Activated naive CD4-positive, alpha-beta T cell treated with anti-CD3 and anti-CD28 coated beads, Interleukin-2, amount 50 U/mL, for 24 hours (primary cell): ENCODE measurements at regions not wholly inside any gene's neighbourhood (a gene's known extent, or its start where the extent isn't known, plus 50 kb on each side); places are given as distances from the start of the nearest gene placed in this dataset.

Experiments
- H3K27ac Mint-ChIP-seq: one replicate; pipeline ENCODE4 v1.8.0; 2021; ENCODE audit warnings: mild to moderate bottlenecking, mixed read lengths
- H3K27me3 Mint-ChIP-seq: one replicate; pipeline ENCODE4 v1.8.0; 2021; ENCODE audit warnings: mixed read lengths
- H3K36me3 Mint-ChIP-seq: one replicate; pipeline ENCODE4 v1.8.0; 2021; ENCODE audit warnings: mixed read lengths
- H3K4me1 Mint-ChIP-seq: one replicate; pipeline ENCODE4 v1.8.0; 2021; ENCODE audit warnings: mixed read lengths
- H3K4me3 Mint-ChIP-seq: one replicate; pipeline ENCODE4 v1.8.0; 2021; ENCODE audit warnings: mild to moderate bottlenecking, mixed read lengths
- H3K9me3 Mint-ChIP-seq: one replicate; pipeline ENCODE4 v1.8.0; 2021; ENCODE audit warnings: mixed read lengths

- H3K27me3 Mint-ChIP-seq = peaks cover 51% of the 10 kb centered on the region
- H3K9me3 Mint-ChIP-seq = peaks cover 15% of the 10 kb centered on the region
- peak overlapping the region; percentile 17 for H3K27ac Mint-ChIP-seq
- H3K4me1 Mint-ChIP-seq = peaks cover 28% of the 10 kb centered on the region
- no peak overlapping the region for H3K4me3 Mint-ChIP-seq
- peaks cover 5% of the 10 kb centered on the region for H3K36me3 Mint-ChIP-seq
These were observed 59.7 kb downstream of the GPX5 start for GRCh38 chr6:28585335-28585734.

GRCh38 chr6:28586324-28586723, 60.6 kb downstream of the GPX5 start:
- Mint-ChIP-seq H3K27me3 (peaks cover 59% of the 10 kb centered on the region), H3K4me3 (peak overlapping the region; percentile 89), H3K9me3 (peaks cover 16% of the 10 kb centered on the region), H3K36me3 (peaks cover 5% of the 10 kb centered on the region), H3K27ac (no peak overlapping the region), H3K4me1 (peaks cover 28% of the 10 kb centered on the region)

- Mint-ChIP-seq H3K4me3 (peak overlapping the region; percentile 89), H3K9me3 (peaks cover 23% of the 10 kb centered on the region), H3K27me3 (peaks cover 66% of the 10 kb centered on the region), H3K4me1 (peaks cover 28% of the 10 kb centered on the region), H3K27ac (peak overlapping the region; percentile 44), H3K36me3 (peaks cover 5% of the 10 kb centered on the region)
These were observed 61.5 kb downstream of the GPX5 start for GRCh38 chr6:28586962-28587745.

- H3K4me3 Mint-ChIP-seq = peak overlapping the region; percentile 89
- peaks cover 69% of the 10 kb centered on the region for H3K27me3 Mint-ChIP-seq
- H3K9me3 Mint-ChIP-seq = peaks cover 24% of the 10 kb centered on the region
- H3K4me1 Mint-ChIP-seq = peaks cover 28% of the 10 kb centered on the region
- H3K36me3 Mint-ChIP-seq = peaks cover 5% of the 10 kb centered on the region
- H3K27ac Mint-ChIP-seq = no peak overlapping the region
These were observed 62.0 kb downstream of the GPX5 start for GRCh38 chr6:28587746-28588075.

GRCh38 chr6:28588666-28589065, 63.0 kb downstream of the GPX5 start:
- Mint-ChIP-seq H3K4me1 (peaks cover 28% of the 10 kb centered on the region), H3K36me3 (peaks cover 5% of the 10 kb centered on the region), H3K27me3 (peaks cover 72% of the 10 kb centered on the region), H3K9me3 (peaks cover 24% of the 10 kb centered on the region), H3K4me3 (peak overlapping the region; percentile 27), H3K27ac (no peak overlapping the region)

GRCh38 chr6:28589234-28589956, 63.7 kb downstream of the GPX5 start:
- peaks cover 5% of the 10 kb centered on the region for H3K36me3 Mint-ChIP-seq
- H3K4me1 Mint-ChIP-seq = peaks cover 28% of the 10 kb centered on the region
- peaks cover 24% of the 10 kb centered on the region for H3K9me3 Mint-ChIP-seq
- peak overlapping the region; percentile 0 for H3K27ac Mint-ChIP-seq
- peaks cover 69% of the 10 kb centered on the region for H3K27me3 Mint-ChIP-seq
- peak overlapping the region; percentile 30 for H3K4me3 Mint-ChIP-seq

GRCh38 chr6:28589957-28590349, 64.3 kb downstream of the GPX5 start:
- Mint-ChIP-seq H3K36me3 (peaks cover 5% of the 10 kb centered on the region), H3K4me3 (peak overlapping the region; percentile 30), H3K27ac (no peak overlapping the region), H3K4me1 (peaks cover 28% of the 10 kb centered on the region), H3K9me3 (peaks cover 24% of the 10 kb centered on the region), H3K27me3 (peaks cover 68% of the 10 kb centered on the region)

- Mint-ChIP-seq H3K4me1 (peaks cover 7% of the 10 kb centered on the region), H3K36me3 (no peaks in the 10 kb centered on the region), H3K4me3 (no peak overlapping the region), H3K27me3 (peaks cover 36% of the 10 kb centered on the region), H3K9me3 (no peaks in the 10 kb centered on the region), H3K27ac (no peak overlapping the region)
These were observed 71.6 kb downstream of the GPX5 start for GRCh38 chr6:28597217-28597835.

GRCh38 chr6:28597924-28598722, 72.4 kb downstream of the GPX5 start:
- H3K27me3 Mint-ChIP-seq = peaks cover 32% of the 10 kb centered on the region
- no peak overlapping the region for H3K4me3 Mint-ChIP-seq
- H3K4me1 Mint-ChIP-seq = peaks cover 7% of the 10 kb centered on the region
- H3K36me3 Mint-ChIP-seq = no peaks in the 10 kb centered on the region
- no peaks in the 10 kb centered on the region for H3K9me3 Mint-ChIP-seq
- H3K27ac Mint-ChIP-seq = peak overlapping the region; percentile 41

GRCh38 chr6:28598757-28599686, 73.3 kb downstream of the GPX5 start:
- Mint-ChIP-seq H3K9me3 (no peaks in the 10 kb centered on the region), H3K4me3 (no peak overlapping the region), H3K4me1 (peaks cover 7% of the 10 kb centered on the region), H3K27me3 (peaks cover 34% of the 10 kb centered on the region), H3K36me3 (no peaks in the 10 kb centered on the region), H3K27ac (no peak overlapping the region)

GRCh38 chr6:28600245-28600644, 74.6 kb downstream of the GPX5 start:
- Mint-ChIP-seq H3K9me3 (no peaks in the 10 kb centered on the region), H3K4me3 (no peak overlapping the region), H3K4me1 (peaks cover 7% of the 10 kb centered on the region), H3K27ac (no peak overlapping the region), H3K27me3 (peaks cover 37% of the 10 kb centered on the region), H3K36me3 (no peaks in the 10 kb centered on the region)

- Mint-ChIP-seq H3K4me1 (peaks cover 12% of the 10 kb centered on the region), H3K36me3 (no peaks in the 10 kb centered on the region), H3K4me3 (no peak overlapping the region), H3K27me3 (peaks cover 38% of the 10 kb centered on the region), H3K27ac (no peak overlapping the region), H3K9me3 (no peaks in the 10 kb centered on the region)
These were observed 78.2 kb downstream of the GPX5 start for GRCh38 chr6:28603891-28604290.

GRCh38 chr6:28606424-28607391, 81.0 kb downstream of the GPX5 start:
- H3K4me3 Mint-ChIP-seq = peak overlapping the region; percentile 63
- H3K27ac Mint-ChIP-seq = peak overlapping the region; percentile 90

GRCh38 chr6:28607990-28608389, 82.3 kb downstream of the GPX5 start:
- no peaks in the 10 kb centered on the region for H3K36me3 Mint-ChIP-seq
- H3K27ac Mint-ChIP-seq = no peak overlapping the region
- peaks cover 46% of the 10 kb centered on the region for H3K27me3 Mint-ChIP-seq
- H3K4me1 Mint-ChIP-seq = peaks cover 12% of the 10 kb centered on the region
- peaks cover 4% of the 10 kb centered on the region for H3K9me3 Mint-ChIP-seq
- no peak overlapping the region for H3K4me3 Mint-ChIP-seq

More at GRCh38 chr6:28606424-28607391, 81.0 kb downstream of the GPX5 start:
- Mint-ChIP-seq H3K36me3 (no peaks in the 10 kb centered on the region), H3K4me1 (peaks cover 12% of the 10 kb centered on the region), H3K27me3 (peaks cover 46% of the 10 kb centered on the region), H3K9me3 (peaks cover 4% of the 10 kb centered on the region)
